ENCODE measurements at regions not wholly inside any gene's neighbourhood (a gene's known extent, or its start where the extent isn't known, plus 50 kb on each side); places are given as distances from the start of the nearest gene placed in this dataset.
A peak's percentile ranks its signal among the peaks of the same experiment; 100 is the strongest.
"Not testable (repeated sequence)": the region's sequence is repeated elsewhere in the genome, so short reads cannot be mapped to it uniquely, and the experiment has no call there.

DNA sequence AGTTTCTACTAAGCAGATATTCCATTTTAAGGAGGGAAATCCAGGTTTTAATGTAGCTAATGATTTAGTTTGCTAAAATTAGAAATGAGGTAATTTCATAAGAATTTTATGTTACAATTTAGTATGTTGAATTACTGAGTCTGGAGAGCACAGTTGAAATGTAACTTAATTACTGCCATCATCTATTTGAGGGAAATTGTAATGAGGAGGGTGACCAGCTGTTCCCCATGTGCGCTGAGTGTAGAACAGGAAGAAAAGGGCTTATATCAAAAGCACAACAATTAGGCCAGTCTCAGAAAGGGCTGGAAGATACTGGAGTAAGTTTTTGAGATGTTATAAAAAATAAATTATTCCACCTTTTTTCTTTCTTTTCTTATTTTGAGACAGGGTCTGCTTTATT is 735.1 kb upstream of the GOT2 start:
- no peak for FAIRE-seq

DNA sequence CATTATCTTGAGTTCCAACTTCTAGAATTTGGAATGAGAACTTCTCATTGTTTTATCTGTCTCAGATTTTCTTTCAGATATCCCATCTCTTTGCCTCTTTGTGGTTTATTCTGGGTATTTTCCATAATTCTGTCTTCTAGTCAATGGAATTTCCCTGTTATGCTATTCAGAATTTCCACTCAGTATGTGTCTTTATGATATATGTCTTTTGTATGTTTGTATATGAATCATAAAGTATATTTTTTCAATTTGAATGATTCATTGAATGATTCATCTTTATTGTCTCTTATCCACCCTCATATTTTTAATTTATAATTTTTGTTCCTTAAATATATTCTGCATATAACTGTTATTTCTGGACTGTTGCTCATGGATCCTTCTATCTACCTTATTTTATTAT is 729.7 kb upstream of the GOT2 start:
- no peak for DNase-seq (ENCODE audit: low spot score)
- no peak for FAIRE-seq

More for the DNA sequence above, 735.1 kb upstream of the GOT2 start:
- DNase-seq (ENCODE audit: low spot score), result no peak

DNA sequence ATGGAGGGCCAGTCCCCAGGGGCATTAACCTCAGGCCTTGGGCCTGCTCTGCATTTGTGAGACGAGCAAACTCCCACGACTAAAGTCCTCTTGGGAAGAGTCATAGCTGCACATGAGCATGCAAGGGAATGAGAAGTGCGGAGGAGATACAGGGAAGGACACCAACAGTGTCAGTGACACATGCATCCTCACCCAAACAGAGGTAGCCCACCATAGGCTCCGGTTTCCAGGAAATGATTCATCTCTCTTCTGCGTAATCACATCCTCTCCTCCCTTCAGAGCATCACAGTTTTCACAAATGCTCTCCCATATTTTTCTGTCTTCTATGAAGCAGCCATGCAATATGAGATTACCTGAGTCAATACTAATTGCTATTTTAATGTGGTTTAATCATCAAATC is 725.7 kb upstream of the GOT2 start:
- DNase-seq (ENCODE audit: low spot score) (peak; percentile 4), FAIRE-seq (no peak)

DNA sequence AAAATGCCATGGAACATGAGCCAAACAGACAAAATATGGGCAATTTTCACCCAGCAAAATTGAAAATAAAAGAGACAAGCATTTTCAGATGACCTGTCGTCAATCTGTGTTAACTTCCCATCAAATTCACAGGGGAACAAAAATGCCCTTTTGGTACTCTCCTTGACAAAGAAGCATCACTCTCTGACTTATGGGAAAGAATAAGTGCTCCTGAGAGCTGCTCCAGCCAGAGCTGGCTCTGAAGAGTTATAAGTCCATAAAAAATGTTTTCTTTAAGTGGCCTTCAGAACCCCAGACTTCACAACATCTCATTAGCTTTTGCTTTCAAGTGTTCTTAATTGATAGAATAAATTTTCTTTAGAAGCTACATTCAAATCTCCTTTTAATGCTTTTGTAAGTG is 721.4 kb upstream of the GOT2 start:
- DNase-seq (ENCODE audit: low spot score) (no peak), FAIRE-seq (no peak)

DNA sequence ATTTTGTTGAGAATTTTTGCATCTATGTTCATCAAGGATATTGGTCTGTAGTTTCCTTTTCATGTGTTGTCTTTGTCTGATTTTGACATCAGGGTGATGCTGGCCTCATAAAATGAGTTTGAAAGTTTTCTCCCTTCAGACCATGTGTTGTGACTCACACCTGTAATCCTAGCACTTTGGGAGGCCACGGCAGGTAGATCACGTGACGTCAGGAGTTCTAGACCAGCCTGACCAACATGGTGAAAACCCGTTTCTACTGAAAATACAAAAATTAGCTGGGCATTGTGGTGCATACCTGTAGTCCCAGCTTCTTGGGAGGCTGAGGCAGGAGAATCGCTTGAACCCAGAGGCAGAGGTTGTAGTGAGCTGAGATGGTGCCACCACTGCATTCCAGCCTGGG is 716.4 kb upstream of the GOT2 start:
- not testable (repeated sequence) for FAIRE-seq

GRCh38 chr16:59440502-59440901 is 706.4 kb upstream of the GOT2 start:
- no peak for FAIRE-seq

More for the DNA sequence above, 716.4 kb upstream of the GOT2 start:
- DNase-seq (ENCODE audit: low spot score), result not testable (repeated sequence)

GRCh38 chr16:59432896-59433295 is 698.8 kb upstream of the GOT2 start:
- DNase-seq (ENCODE audit: low spot score) (no peak), FAIRE-seq (no peak)

More at GRCh38 chr16:59440502-59440901, 706.4 kb upstream of the GOT2 start:
- no peak for DNase-seq (ENCODE audit: low spot score)

GRCh38 chr16:59432276-59432675 is 698.2 kb upstream of the GOT2 start:
- no peak for FAIRE-seq
- no peak for DNase-seq (ENCODE audit: low spot score)

DNA sequence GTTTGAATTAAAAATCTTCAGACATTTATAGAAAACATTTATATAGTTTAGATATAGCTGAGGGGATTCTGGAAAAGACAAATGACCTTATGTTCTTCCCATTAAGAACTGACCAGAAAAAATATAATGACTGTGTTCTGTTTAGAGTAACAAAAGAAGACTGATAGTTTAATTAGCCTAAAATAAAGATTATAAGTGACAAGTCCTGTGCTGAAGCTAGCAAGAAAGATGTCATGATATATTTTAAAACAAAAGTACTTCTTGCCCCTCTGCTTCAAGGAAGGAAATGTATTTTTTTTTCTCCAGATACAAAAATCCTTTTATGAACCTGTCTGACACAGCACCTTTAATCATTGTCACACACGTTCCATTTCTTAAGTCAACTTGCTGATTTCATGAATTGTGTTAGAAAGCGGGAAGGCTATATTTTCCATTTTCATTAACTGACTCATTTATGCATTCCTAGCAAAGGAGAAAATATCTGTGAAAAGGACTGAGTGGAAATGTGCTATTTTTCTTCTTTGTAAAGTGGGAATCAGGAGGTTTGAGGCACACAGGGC is 690.7 kb upstream of the GOT2 start:
- DNase-seq (ENCODE audit: low spot score) (no peak), FAIRE-seq (no peak)

GRCh38 chr16:59411961-59412841 is 678.1 kb upstream of the GOT2 start:
- no peak for FAIRE-seq
- DNase-seq (ENCODE audit: low spot score), result peak; percentile 12

- FAIRE-seq, result no peak
- no peak for DNase-seq (ENCODE audit: low spot score)
Observed at GRCh38 chr16:59410451-59410850, 676.3 kb upstream of the GOT2 start.

DNA sequence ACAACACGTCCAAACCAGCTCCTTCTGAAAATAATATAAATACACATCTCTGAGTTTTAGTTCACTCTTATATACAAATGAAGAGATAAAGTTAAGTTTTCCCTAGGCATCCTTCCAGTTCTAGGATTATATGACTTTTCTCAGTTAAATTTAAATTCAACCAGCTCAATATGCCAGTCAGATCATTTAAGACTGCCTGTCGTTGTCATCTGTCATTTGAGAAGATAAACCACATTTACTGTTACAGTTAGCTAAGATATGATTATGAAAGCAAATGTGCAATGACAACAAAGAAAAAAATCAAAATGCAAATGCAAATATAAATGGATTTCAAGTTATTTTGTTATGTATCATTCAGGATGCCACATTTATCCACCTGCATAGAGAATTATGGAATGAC is 671.7 kb upstream of the GOT2 start:
- FAIRE-seq, result no peak

DNA sequence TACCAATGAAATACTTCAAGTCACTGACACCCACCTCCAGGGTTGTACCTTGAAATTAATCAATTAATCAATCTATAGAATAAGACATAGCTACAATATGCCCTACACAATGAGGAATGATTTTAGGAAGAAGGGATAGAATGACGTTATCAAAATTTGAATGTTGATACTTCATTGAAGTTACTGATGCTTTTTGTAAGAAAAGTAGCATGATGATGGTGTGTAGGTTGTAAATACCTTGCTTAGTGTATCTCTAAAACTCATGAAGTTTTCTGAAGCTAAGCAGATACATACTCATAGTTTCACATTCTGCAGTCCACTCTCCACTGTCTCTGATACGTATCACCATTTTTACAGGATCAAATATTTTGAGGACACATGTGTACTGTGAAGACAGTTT is 670.4 kb upstream of the GOT2 start:
- DNase-seq (ENCODE audit: low spot score), result no peak
- no peak for FAIRE-seq

More for the DNA sequence above, 671.7 kb upstream of the GOT2 start:
- no peak for DNase-seq (ENCODE audit: low spot score)

DNA sequence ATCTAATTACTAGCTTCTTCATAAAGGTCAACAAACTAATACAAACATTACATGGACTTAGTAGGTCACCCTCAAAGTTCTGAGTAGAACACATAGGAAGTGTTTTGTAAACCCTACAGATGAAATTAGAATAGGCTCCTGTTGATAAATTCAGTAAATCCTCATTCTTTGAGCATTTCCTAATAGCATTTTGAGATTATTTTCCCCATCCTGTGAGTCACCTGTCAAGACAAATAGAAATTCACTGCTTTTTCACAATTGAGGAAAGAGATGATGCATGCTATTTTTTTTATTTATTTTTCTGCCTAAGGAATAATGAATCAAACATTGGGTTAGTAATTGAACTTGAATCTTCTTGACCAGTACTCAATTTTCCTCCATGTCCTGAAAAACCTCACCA is 666.7 kb upstream of the GOT2 start:
- DNase-seq (ENCODE audit: low spot score) (no peak), FAIRE-seq (no peak)

DNA sequence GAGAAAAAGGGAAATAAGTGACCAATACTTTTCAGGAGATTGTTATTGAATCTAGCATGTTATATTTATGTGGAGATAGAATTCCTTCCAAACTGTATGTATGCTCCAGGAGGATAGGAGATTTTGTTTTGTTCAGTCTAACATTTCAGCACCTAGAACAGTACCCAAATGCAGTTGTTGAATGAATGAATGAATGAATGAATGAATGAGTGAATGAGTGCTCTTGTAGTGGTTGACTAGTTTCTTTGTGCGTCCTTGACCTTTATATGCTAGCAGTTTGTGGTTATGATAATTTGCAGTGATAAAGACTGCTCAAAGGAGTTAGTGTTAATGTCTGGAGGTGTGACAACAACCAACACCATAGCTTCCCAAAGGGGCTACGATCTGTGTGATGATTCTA is 663.5 kb upstream of the GOT2 start:
- FAIRE-seq, result no peak
- DNase-seq (ENCODE audit: low spot score), result no peak

- DNase-seq (ENCODE audit: low spot score) (no peak), FAIRE-seq (no peak)
Observed at GRCh38 chr16:59394526-59394925, 660.4 kb upstream of the GOT2 start.

DNA sequence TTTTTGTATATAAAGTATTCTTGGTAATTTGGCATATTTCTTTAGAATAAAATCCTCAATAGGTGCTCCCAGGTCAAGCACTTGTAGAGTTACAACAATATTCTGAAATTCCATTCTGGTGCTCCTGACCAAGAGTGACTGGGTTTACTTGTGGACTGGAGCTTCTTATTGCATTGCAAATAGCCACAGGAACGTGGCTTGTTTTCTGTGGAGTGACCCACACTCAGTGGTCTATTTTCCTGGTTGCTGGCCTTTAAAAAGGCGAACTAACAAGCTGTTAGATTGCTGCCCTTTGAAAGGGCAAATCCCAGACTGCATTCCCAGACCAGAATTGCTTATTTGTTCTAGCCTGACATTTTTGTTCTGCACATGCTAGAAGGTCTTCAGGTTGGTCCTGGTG is 658.8 kb upstream of the GOT2 start:
- FAIRE-seq (no peak), DNase-seq (ENCODE audit: low spot score) (no peak)

DNA sequence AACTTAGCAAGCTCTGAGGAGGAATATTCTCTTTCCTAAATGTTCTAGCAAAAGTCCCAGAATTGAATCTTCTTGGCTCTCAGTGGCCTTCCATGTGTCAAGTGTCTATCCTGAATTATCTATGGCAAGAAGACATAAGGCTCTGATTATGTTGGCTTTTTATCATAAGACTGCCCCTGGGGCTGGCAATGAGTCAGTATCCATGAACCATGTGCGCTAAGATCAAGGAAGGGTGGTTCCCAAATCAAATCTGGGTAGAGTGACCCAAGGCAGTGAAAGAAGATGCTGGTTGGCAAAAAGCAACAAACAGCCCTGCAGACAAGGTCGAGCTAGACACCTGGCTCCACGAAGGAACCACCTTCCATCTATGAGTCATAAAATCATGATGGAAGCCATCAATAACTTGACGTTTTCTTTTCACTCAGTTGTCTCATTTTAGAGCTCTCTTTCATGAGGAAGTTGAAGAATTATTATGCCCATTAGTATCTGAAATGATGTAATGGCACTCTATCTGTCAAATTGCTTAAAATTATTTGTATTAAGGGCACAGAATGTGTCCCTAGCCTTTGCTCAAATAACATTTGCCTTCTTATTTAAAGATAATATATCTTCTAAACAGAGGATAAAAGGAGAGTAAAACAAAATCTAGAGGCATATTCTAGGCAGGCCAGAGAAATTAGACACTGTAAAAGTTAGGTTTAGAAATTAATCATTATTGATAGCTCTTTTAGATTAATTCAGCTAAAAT is 657.7 kb upstream of the GOT2 start:
- no peak for FAIRE-seq

GRCh38 chr16:59385959-59386358 is 651.8 kb upstream of the GOT2 start:
- DNase-seq (ENCODE audit: low spot score) (peak; percentile 11), FAIRE-seq (no peak)

More for the DNA sequence above, 657.7 kb upstream of the GOT2 start:
- DNase-seq (ENCODE audit: low spot score), result no peak

DNA sequence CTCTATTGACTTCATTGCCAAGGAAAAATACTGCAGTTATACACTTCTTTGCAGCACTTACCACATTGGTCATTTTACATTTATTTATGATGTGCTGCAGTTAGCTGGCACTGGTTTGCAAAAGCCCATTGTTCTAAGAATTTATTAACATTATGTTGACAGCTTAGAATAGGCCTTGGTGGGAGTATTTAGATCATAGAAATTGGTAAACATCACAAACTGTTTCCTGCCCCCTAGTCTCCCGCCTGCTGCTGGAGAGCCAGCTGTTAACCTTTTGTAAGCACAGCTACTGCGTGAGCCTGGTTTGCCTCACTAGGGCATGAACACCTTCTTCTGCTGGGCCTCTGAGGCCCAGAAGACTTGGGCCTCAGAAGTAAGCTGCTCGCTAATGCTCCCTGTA is 651.4 kb upstream of the GOT2 start:
- DNase-seq (ENCODE audit: low spot score) (no peak), FAIRE-seq (no peak)

- no peak for DNase-seq (ENCODE audit: low spot score)
- FAIRE-seq, result no peak
Observed at GRCh38 chr16:59373632-59374031, 639.5 kb upstream of the GOT2 start.

DNA sequence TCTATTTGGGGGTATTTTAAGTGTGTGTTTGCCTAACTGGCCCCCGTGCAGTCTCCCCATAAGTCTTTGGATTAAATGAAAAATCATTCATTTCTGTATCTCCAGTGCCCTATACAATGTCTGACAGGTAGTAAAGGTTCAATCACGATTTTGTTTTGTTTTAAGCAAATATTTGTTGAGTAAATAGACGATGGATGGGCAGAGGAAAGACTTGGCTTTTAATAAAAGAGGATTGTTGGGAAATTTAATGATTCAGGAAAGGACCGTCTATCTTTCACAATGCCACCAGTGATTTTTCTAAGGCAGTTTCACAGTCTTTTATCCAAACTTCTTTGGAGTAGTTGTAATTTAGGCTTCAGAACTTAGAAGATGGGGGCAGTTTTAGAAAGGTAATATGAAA is 636.6 kb upstream of the GOT2 start:
- FAIRE-seq (no peak), DNase-seq (ENCODE audit: low spot score) (no peak)

Measured in urothelium cell line (cell line).